PC-3 (cell line): ENCODE measurements at regions not wholly inside any gene's neighbourhood (a gene's known extent, or its start where the extent isn't known, plus 50 kb on each side); places are given as distances from the start of the nearest gene placed in this dataset.

ENCODE experiments used
- EZH2 ChIP-seq: fragments of 300-600 bp; sonication (generic); IDR thresholded peaks from one replicate; pipeline ENCODE4 v1.6.1; 2017; ENCODE audit warnings: antibody characterized with exemption, mild to moderate bottlenecking, low read length; ENCODE audit not compliant: unreplicated experiment
- EZH2phosphoT487 ChIP-seq: fragments of 300-600 bp; sonication (generic); IDR thresholded peaks from 2 replicates; pipeline ENCODE4 v1.6.1; 2018; ENCODE audit warnings: mild to moderate bottlenecking, antibody characterized with exemption, low read length, borderline replicate concordance
- TF ChIP-seq, protein P1 (sequence below): fragments of 300-600 bp; sonication (generic); conservative IDR thresholded peaks from 2 replicates; pipeline ENCODE4 v1.5.1; 2017; ENCODE audit warnings: antibody characterized with exemption, low read depth, mild to moderate bottlenecking, low read length

DNA sequence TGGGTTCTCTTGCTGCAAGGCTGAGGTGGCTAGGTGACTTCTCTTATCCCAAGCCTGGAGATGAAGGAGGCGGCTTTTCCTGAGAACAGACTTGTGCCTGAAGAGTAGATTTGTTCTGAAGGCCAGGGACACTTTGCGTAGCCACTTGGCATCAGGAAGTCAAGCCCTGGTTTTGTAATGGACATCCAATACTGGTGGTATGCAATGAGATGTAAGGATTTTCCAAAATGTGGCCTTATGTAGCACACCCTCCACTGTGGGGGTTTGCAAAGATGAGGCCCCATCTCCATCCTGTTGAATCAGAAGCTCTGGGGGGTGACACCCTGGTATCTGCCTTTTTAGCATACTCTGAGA lies 124.5 kb upstream of the IPO9 start:
- TF ChIP-seq, protein P1, sequence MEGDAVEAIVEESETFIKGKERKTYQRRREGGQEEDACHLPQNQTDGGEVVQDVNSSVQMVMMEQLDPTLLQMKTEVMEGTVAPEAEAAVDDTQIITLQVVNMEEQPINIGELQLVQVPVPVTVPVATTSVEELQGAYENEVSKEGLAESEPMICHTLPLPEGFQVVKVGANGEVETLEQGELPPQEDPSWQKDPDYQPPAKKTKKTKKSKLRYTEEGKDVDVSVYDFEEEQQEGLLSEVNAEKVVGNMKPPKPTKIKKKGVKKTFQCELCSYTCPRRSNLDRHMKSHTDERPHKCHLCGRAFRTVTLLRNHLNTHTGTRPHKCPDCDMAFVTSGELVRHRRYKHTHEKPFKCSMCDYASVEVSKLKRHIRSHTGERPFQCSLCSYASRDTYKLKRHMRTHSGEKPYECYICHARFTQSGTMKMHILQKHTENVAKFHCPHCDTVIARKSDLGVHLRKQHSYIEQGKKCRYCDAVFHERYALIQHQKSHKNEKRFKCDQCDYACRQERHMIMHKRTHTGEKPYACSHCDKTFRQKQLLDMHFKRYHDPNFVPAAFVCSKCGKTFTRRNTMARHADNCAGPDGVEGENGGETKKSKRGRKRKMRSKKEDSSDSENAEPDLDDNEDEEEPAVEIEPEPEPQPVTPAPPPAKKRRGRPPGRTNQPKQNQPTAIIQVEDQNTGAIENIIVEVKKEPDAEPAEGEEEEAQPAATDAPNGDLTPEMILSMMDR = no peak; the same call in 1 of the 2 replicates
- no peak for TF ChIP-seq EZH2phosphoT487
- no peak for TF ChIP-seq EZH2
